ENCODE measurements at regions not wholly inside any gene's neighbourhood (a gene's known extent, or its start where the extent isn't known, plus 50 kb on each side); places are given as distances from the start of the nearest gene placed in this dataset.

DNA sequence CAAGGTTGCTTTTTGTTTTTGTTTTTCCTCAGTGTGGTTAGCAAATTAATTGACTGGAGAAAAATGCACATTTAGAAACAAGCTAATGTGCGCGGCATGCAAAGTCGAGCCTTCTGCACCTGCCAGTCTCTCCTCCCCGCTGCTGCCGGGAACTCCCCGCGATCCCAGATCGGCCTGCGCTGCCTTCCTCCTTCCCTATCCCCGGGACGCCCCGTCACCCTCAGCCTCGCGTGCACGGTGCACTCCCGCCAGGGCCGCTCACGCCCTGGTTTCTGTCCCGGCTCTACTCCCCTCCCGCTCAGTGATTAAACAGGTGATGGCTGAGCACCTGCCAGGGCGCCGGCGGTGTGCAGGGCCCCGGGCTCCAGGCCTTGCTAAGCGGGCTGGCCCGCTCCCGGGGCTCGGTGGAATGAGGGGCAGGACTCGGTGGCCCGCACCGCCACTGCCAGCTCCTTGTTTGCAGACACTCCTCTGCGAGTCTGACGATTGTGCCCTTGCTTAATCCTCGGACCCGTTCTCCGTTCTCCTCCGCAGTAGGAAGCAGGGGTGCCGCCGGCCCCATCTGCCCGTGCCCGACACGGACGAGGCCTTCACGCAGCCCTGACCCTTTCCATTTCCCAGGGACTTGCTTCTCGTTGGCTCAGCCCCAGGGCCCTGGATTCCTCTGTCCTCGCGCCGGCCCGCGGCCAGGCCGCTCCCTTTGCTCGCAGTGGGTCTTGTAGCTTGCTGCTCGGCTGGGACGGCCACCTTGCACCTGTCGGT, 143.4 kb downstream of the TRIML1 start:
- 21 to 23% methylated on average over 45 to 49 of the region's 55 CpGs for WGBS, 2 experiments (ENCODE audit: insufficient coverage in 2 of 2)
- Histone ChIP-seq H3K4me3 (ENCODE audit: extremely low read depth, insufficient read depth, low read length, poor library complexity, severe bottlenecking) (peak overlapping the region; percentile 19), H3K9me3 (ENCODE audit: control insufficient read depth, low read length) (no peaks in the 10 kb centered on the region), H3K36me3 (ENCODE audit: control insufficient read depth, insufficient read depth, low read length) (no peaks in the 10 kb centered on the region), H3K4me1 (ENCODE audit: control insufficient read depth, insufficient read depth, low read length, poor library complexity, severe bottlenecking) (no peaks in the 10 kb centered on the region), H3K27ac (ENCODE audit: low read depth, low read length, severe bottlenecking) (no peak overlapping the region)

- Histone ChIP-seq H3K36me3 (ENCODE audit: control insufficient read depth, insufficient read depth, low read length) (no peaks in the 10 kb centered on the region), H3K4me1 (ENCODE audit: control insufficient read depth, insufficient read depth, low read length, poor library complexity, severe bottlenecking) (no peaks in the 10 kb centered on the region), H3K9me3 (ENCODE audit: control insufficient read depth, low read length) (no peaks in the 10 kb centered on the region), H3K4me3 (ENCODE audit: extremely low read depth, insufficient read depth, low read length, poor library complexity, severe bottlenecking) (no peak overlapping the region), H3K27ac (ENCODE audit: low read depth, low read length, severe bottlenecking) (no peak overlapping the region)
- WGBS, 2 experiments (ENCODE audit: insufficient coverage in 2 of 2): 86 to 88% methylated on average over 4 of the region's 11 CpGs
These were observed 148.1 kb downstream of the TRIML1 start for GRCh38 chr4:188287169-188287894.

- WGBS, 2 experiments (ENCODE audit: insufficient coverage in 2 of 2): 100% methylated on average over 1 of the region's 5 CpGs; no CpG with 5 or more reads in 1 of the 2 experiments
- Histone ChIP-seq H3K4me1 (ENCODE audit: control insufficient read depth, insufficient read depth, low read length, poor library complexity, severe bottlenecking) (no peaks in the 10 kb centered on the region), H3K4me3 (ENCODE audit: extremely low read depth, insufficient read depth, low read length, poor library complexity, severe bottlenecking) (no peak overlapping the region)
These were observed 150.4 kb downstream of the TRIML1 start for GRCh38 chr4:188289531-188290125.

GRCh38 chr4:188295899-188296298, 156.7 kb downstream of the TRIML1 start:
- Histone ChIP-seq H3K36me3 (ENCODE audit: control insufficient read depth, insufficient read depth, low read length) (no peaks in the 10 kb centered on the region), H3K27ac (ENCODE audit: low read depth, low read length, severe bottlenecking) (no peak overlapping the region), H3K9me3 (ENCODE audit: control insufficient read depth, low read length) (no peaks in the 10 kb centered on the region), H3K4me1 (ENCODE audit: control insufficient read depth, insufficient read depth, low read length, poor library complexity, severe bottlenecking) (peaks cover 2% of the 10 kb centered on the region), H3K4me3 (ENCODE audit: extremely low read depth, insufficient read depth, low read length, poor library complexity, severe bottlenecking) (no peak overlapping the region)
- 83% methylated on average over 1 of the region's 1 CpG; no CpG with 5 or more reads in 1 of the 2 experiments for WGBS, 2 experiments (ENCODE audit: insufficient coverage in 2 of 2)

More at GRCh38 chr4:188289531-188290125, 150.4 kb downstream of the TRIML1 start:
- Histone ChIP-seq H3K36me3 (ENCODE audit: control insufficient read depth, insufficient read depth, low read length) (no peaks in the 10 kb centered on the region), H3K9me3 (ENCODE audit: control insufficient read depth, low read length) (no peaks in the 10 kb centered on the region), H3K27ac (ENCODE audit: low read depth, low read length, severe bottlenecking) (no peak overlapping the region)

GRCh38 chr4:188296331-188296730, 157.1 kb downstream of the TRIML1 start:
- WGBS, 2 experiments (ENCODE audit: insufficient coverage in 2 of 2): no CpG with 5 or more reads among the region's 1 CpG
- H3K9me3 ChIP-seq (ENCODE audit: control insufficient read depth, low read length): no peaks in the 10 kb centered on the region
- H3K27ac ChIP-seq (ENCODE audit: low read depth, low read length, severe bottlenecking): no peak overlapping the region
- H3K4me1 ChIP-seq (ENCODE audit: control insufficient read depth, insufficient read depth, low read length, poor library complexity, severe bottlenecking): peaks cover 2% of the 10 kb centered on the region
- H3K4me3 ChIP-seq (ENCODE audit: extremely low read depth, insufficient read depth, low read length, poor library complexity, severe bottlenecking): no peak overlapping the region
- no peaks in the 10 kb centered on the region for H3K36me3 ChIP-seq (ENCODE audit: control insufficient read depth, insufficient read depth, low read length)

- 93 to 100% methylated on average over 4 to 5 of the region's 6 CpGs for WGBS, 2 experiments (ENCODE audit: insufficient coverage in 2 of 2)
- no peak overlapping the region for H3K27ac ChIP-seq (ENCODE audit: low read depth, low read length, severe bottlenecking)
- H3K9me3 ChIP-seq (ENCODE audit: control insufficient read depth, low read length): no peaks in the 10 kb centered on the region
- H3K4me1 ChIP-seq (ENCODE audit: control insufficient read depth, insufficient read depth, low read length, poor library complexity, severe bottlenecking): peaks cover 2% of the 10 kb centered on the region
- H3K4me3 ChIP-seq (ENCODE audit: extremely low read depth, insufficient read depth, low read length, poor library complexity, severe bottlenecking): no peak overlapping the region
- H3K36me3 ChIP-seq (ENCODE audit: control insufficient read depth, insufficient read depth, low read length): no peaks in the 10 kb centered on the region
These were observed 158.6 kb downstream of the TRIML1 start for GRCh38 chr4:188297873-188298272.

- 87 to 94% methylated on average over 5 to 7 of the region's 7 CpGs for WGBS, 2 experiments (ENCODE audit: insufficient coverage in 2 of 2)
- Histone ChIP-seq H3K36me3 (ENCODE audit: control insufficient read depth, insufficient read depth, low read length) (no peaks in the 10 kb centered on the region), H3K27ac (ENCODE audit: low read depth, low read length, severe bottlenecking) (no peak overlapping the region)
These were observed 159.9 kb downstream of the TRIML1 start for GRCh38 chr4:188299161-188299560.

GRCh38 chr4:188300385-188300784, 161.1 kb downstream of the TRIML1 start:
- Histone ChIP-seq H3K27ac (ENCODE audit: low read depth, low read length, severe bottlenecking) (no peak overlapping the region), H3K4me3 (ENCODE audit: extremely low read depth, insufficient read depth, low read length, poor library complexity, severe bottlenecking) (no peak overlapping the region), H3K36me3 (ENCODE audit: control insufficient read depth, insufficient read depth, low read length) (no peaks in the 10 kb centered on the region), H3K4me1 (ENCODE audit: control insufficient read depth, insufficient read depth, low read length, poor library complexity, severe bottlenecking) (peaks cover 2% of the 10 kb centered on the region), H3K9me3 (ENCODE audit: control insufficient read depth, low read length) (no peaks in the 10 kb centered on the region)
- 88 to 93% methylated on average over 3 to 4 of the region's 4 CpGs for WGBS, 2 experiments (ENCODE audit: insufficient coverage in 2 of 2)

More at GRCh38 chr4:188299161-188299560, 159.9 kb downstream of the TRIML1 start:
- H3K4me1 ChIP-seq (ENCODE audit: control insufficient read depth, insufficient read depth, low read length, poor library complexity, severe bottlenecking): peaks cover 2% of the 10 kb centered on the region
- H3K9me3 ChIP-seq (ENCODE audit: control insufficient read depth, low read length): no peaks in the 10 kb centered on the region
- no peak overlapping the region for H3K4me3 ChIP-seq (ENCODE audit: extremely low read depth, insufficient read depth, low read length, poor library complexity, severe bottlenecking)

GRCh38 chr4:188305690-188306089, 166.4 kb downstream of the TRIML1 start:
- H3K36me3 ChIP-seq (ENCODE audit: control insufficient read depth, insufficient read depth, low read length): no peaks in the 10 kb centered on the region
- no CpG with 5 or more reads among the region's 2 CpGs for WGBS, 2 experiments (ENCODE audit: insufficient coverage in 2 of 2)
- no peak overlapping the region for H3K27ac ChIP-seq (ENCODE audit: low read depth, low read length, severe bottlenecking)
- no peak overlapping the region for H3K4me3 ChIP-seq (ENCODE audit: extremely low read depth, insufficient read depth, low read length, poor library complexity, severe bottlenecking)
- no peaks in the 10 kb centered on the region for H3K4me1 ChIP-seq (ENCODE audit: control insufficient read depth, insufficient read depth, low read length, poor library complexity, severe bottlenecking)
- H3K9me3 ChIP-seq (ENCODE audit: control insufficient read depth, low read length): no peaks in the 10 kb centered on the region

GRCh38 chr4:188307591-188307990, 168.3 kb downstream of the TRIML1 start:
- no peaks in the 10 kb centered on the region for H3K4me1 ChIP-seq (ENCODE audit: control insufficient read depth, insufficient read depth, low read length, poor library complexity, severe bottlenecking)
- no peak overlapping the region for H3K4me3 ChIP-seq (ENCODE audit: extremely low read depth, insufficient read depth, low read length, poor library complexity, severe bottlenecking)
- no peak overlapping the region for H3K27ac ChIP-seq (ENCODE audit: low read depth, low read length, severe bottlenecking)
- 100% methylated on average over 1 to 2 of the region's 4 CpGs for WGBS, 2 experiments (ENCODE audit: insufficient coverage in 2 of 2)
- H3K36me3 ChIP-seq (ENCODE audit: control insufficient read depth, insufficient read depth, low read length): no peaks in the 10 kb centered on the region
- no peaks in the 10 kb centered on the region for H3K9me3 ChIP-seq (ENCODE audit: control insufficient read depth, low read length)
